Activated B cell treated with CpG ODN at 0.5 μM for 24 hours (primary cell): ENCODE measurements at regions not wholly inside any gene's neighbourhood (a gene's known extent, or its start where the extent isn't known, plus 50 kb on each side); places are given as distances from the start of the nearest gene placed in this dataset.

Experiments used
- ATAC-seq: fragments of 200-7000 bp; cut with Tn5 transposase; one replicate; pipeline ENCODE4 v1.10.0; 2021; ENCODE audit warnings: low read depth, mild to moderate bottlenecking, moderate library complexity
- CTCF ChIA-PET: fragments of 350-600 bp; sonication (Branson Sonifier 250); formaldehyde crosslinking; loops from one replicate; lab custom pipeline; 2021; ENCODE audit warnings: antibody characterized with exemption; lab: Charles Lee
- POLR2A ChIA-PET: fragments of 350-600 bp; sonication (Branson Sonifier 250); formaldehyde crosslinking; loops from one replicate; lab custom pipeline; 2021; ENCODE audit warnings: antibody characterized with exemption; lab: Charles Lee
- DNase-seq: peaks from one replicate; pipeline ENCODE4 v3.0.0; 2022
- H3K27ac Mint-ChIP-seq: one replicate; pipeline ENCODE4 v1.8.0; 2020; ENCODE audit warnings: mixed read lengths
- H3K27me3 Mint-ChIP-seq: one replicate; pipeline ENCODE4 v1.8.0; 2021; ENCODE audit warnings: mixed read lengths
- H3K36me3 Mint-ChIP-seq: one replicate; pipeline ENCODE4 v1.8.0; 2021; ENCODE audit warnings: low read depth, mixed read lengths
- H3K4me1 Mint-ChIP-seq: one replicate; pipeline ENCODE4 v1.8.0; 2021; ENCODE audit warnings: mixed read lengths
- H3K4me3 Mint-ChIP-seq: one replicate; pipeline ENCODE4 v1.8.0; 2020; ENCODE audit warnings: mild to moderate bottlenecking, mixed read lengths
- H3K9me3 Mint-ChIP-seq: one replicate; pipeline ENCODE4 v1.8.0; 2020; ENCODE audit warnings: mixed read lengths
- CTCF ChIP-seq: fragments of 200-600 bp; IDR thresholded peaks from one replicate; pipeline ENCODE4 v1.8.0; 2022; ENCODE audit warnings: antibody characterized with exemption, mild to moderate bottlenecking
- intact Hi-C: fragments of 100-400 bp; cut with micrococcal nuclease; formaldehyde crosslinking; loops from one replicate; pipeline ENCODE4 v1.15.1; 2024

DNA sequence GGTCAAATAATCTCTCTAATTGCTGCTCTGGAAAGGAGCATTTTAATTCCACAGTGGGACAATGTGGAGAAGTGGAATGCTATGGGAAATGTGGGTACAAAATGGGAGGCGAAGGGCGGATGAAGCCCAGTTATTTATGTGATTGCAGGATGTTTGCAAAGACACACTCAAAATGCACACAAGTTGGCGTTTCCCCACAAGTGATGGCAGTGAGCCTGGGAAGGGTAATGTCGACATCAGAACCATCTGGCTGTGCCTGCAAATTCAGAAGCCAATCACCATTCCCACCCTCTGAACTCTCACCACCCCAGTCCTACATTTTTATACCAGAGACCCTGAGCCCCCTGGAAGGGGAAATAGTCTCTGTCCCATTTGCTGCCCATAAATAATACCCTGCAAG is 201.1 kb downstream of the SOX9 start:
- ATAC-seq (no peak), DNase-seq (no peak)
- no peak overlapping the region for H3K27ac Mint-ChIP-seq
- POLR2A ChIA-PET: no interaction called here
- intact Hi-C loops: no loop called here
- H3K27me3 Mint-ChIP-seq: peaks cover 6% of the 10 kb centered on the region
- no peak overlapping the region for H3K4me3 Mint-ChIP-seq
- no peak for TF ChIP-seq CTCF
- H3K9me3 Mint-ChIP-seq: peaks cover 2% of the 10 kb centered on the region
- CTCF ChIA-PET: no interaction called here
- H3K4me1 Mint-ChIP-seq: peaks cover 13% of the 10 kb centered on the region
- H3K36me3 Mint-ChIP-seq: no peaks in the 10 kb centered on the region

- Mint-ChIP-seq H3K27ac (no peak overlapping the region), H3K9me3 (no peaks in the 10 kb centered on the region), H3K4me3 (no peak overlapping the region), H3K4me1 (no peaks in the 10 kb centered on the region), H3K36me3 (no peaks in the 10 kb centered on the region), H3K27me3 (no peaks in the 10 kb centered on the region)
- ChIA-PET CTCF (no interaction called here), POLR2A (no interaction called here)
- DNase-seq: no peak
- no peak for ATAC-seq
- intact Hi-C loops: no loop called here
- no peak for TF ChIP-seq CTCF
Observed at GRCh38 chr17:72332367-72332766, 211.5 kb downstream of the SOX9 start.

GRCh38 chr17:72333570-72333969 is 212.8 kb downstream of the SOX9 start:
- no peak overlapping the region for H3K4me3 Mint-ChIP-seq
- no peaks in the 10 kb centered on the region for H3K27me3 Mint-ChIP-seq
- intact Hi-C loops: no loop called here
- no peak overlapping the region for H3K27ac Mint-ChIP-seq
- H3K36me3 Mint-ChIP-seq: no peaks in the 10 kb centered on the region
- no peaks in the 10 kb centered on the region for H3K9me3 Mint-ChIP-seq
- ChIA-PET POLR2A (no interaction called here), CTCF (no interaction called here)
- H3K4me1 Mint-ChIP-seq: no peaks in the 10 kb centered on the region
- ATAC-seq: no peak
- no peak for DNase-seq
- TF ChIP-seq CTCF: no peak

GRCh38 chr17:72334205-72334604 is 213.4 kb downstream of the SOX9 start:
- Mint-ChIP-seq H3K36me3 (no peaks in the 10 kb centered on the region), H3K9me3 (no peaks in the 10 kb centered on the region), H3K4me1 (no peaks in the 10 kb centered on the region), H3K4me3 (no peak overlapping the region), H3K27me3 (no peaks in the 10 kb centered on the region), H3K27ac (no peak overlapping the region)
- TF ChIP-seq CTCF: no peak
- CTCF ChIA-PET: no interaction called here
- intact Hi-C loops: no loop called here
- ATAC-seq (no peak), DNase-seq (no peak)
- POLR2A ChIA-PET: no interaction called here

DNA sequence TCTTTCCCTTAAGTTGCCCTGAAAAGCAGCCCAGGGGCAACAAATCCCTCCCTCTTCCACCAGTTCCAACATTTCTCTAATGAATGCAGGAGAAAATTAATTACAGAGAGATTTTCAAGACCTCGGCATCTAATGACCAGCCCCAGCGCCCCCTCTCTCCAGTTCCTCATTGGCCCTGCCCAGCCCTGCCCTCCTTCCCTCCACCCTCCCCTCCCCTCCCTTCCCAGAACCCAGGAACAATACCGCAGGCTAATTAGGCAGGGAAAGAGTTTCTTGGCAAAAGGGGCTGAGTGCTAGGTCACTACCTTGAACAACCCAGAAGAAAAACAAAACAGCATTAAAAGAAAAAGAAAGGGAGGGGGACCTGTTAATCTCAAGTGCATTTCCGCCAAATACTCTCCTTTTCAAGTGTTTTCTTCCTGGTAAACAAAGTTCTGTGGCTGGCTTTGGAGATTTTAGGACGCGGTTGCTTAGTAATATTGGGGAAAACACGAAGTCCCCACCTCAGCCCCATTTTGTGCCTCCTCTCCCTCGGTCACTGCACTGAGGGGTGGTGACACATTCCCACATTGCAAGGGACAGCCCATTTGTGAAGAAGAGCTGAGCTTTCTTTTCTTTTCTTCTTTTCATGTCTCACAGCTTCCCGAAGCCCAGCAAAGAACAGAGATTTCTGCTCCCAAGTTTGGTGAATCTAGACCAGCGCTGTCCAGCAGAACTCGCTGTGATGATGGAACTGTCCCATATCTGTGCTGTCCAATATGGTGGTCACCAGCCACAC is 215.4 kb downstream of the SOX9 start:
- DNase-seq (no peak), ATAC-seq (no peak)
- TF ChIP-seq CTCF: no peak
- Mint-ChIP-seq H3K36me3 (no peaks in the 10 kb centered on the region), H3K27ac (no peak overlapping the region), H3K4me1 (no peaks in the 10 kb centered on the region), H3K4me3 (no peak overlapping the region), H3K27me3 (peaks cover 2% of the 10 kb centered on the region), H3K9me3 (no peaks in the 10 kb centered on the region)
- ChIA-PET CTCF (no interaction called here), POLR2A (no interaction called here)
- intact Hi-C loops: no loop called here
